ENCODE measurements at regions not wholly inside any gene's neighbourhood (a gene's known extent, or its start where the extent isn't known, plus 50 kb on each side); places are given as distances from the start of the nearest gene placed in this dataset.

- H3F3A ChIP-seq (ENCODE audit: low read depth), result peaks cover 10% of the 10 kb centered on the region
- DNase-seq (ENCODE audit: low spot score), result peak; percentile 77
- H3K79me2 ChIP-seq (ENCODE audit: low read depth), result no peaks in the 10 kb centered on the region
- H3K9ac ChIP-seq, result no peak overlapping the region
- no peak overlapping the region for H3K4me3 ChIP-seq
- no peaks in the 10 kb centered on the region for H3K36me3 ChIP-seq
- no peaks in the 10 kb centered on the region for H3K27me3 Mint-ChIP-seq (ENCODE audit: insufficient read depth, low read depth)
- H3K36me3 Mint-ChIP-seq, result no peaks in the 10 kb centered on the region
- no peaks in the 10 kb centered on the region for H4K20me1 ChIP-seq (ENCODE audit: low read depth)
- H3K27ac ChIP-seq, result no peak overlapping the region
- H3K4me2 ChIP-seq, result peak overlapping the region; percentile 53
- H3K9me3 Mint-ChIP-seq, result no peaks in the 10 kb centered on the region
- peaks cover 16% of the 10 kb centered on the region for H3K4me1 Mint-ChIP-seq
- H3K4me1 ChIP-seq, result peaks cover 39% of the 10 kb centered on the region
- no peak overlapping the region for H3K27ac Mint-ChIP-seq
- no peak overlapping the region for H2AFZ ChIP-seq (replicated peaks)
- no peaks in the 10 kb centered on the region for H3K27me3 ChIP-seq
- no peaks in the 10 kb centered on the region for H3K9me3 ChIP-seq (ENCODE audit: low read depth)
- H3K4me3 Mint-ChIP-seq, result no peak overlapping the region
- TF ChIP-seq EZH2phosphoT487 (IDR thresholded peaks at IDR 0.05), result no peak
- TF ChIP-seq CTCF (IDR thresholded peaks at IDR 0.05), result no peak
- no peak for TF ChIP-seq EZH2 (IDR thresholded peaks at IDR 0.05)
Measured at GRCh38 chr1:103460511-103460910, 65.0 kb upstream of the RNPC3 start.

GRCh38 chr1:103459346-103459745, 66.2 kb upstream of the RNPC3 start:
- no peak overlapping the region for H3K9ac ChIP-seq
- H4K20me1 ChIP-seq (ENCODE audit: low read depth), result no peaks in the 10 kb centered on the region
- Mint-ChIP-seq H3K9me3 (no peaks in the 10 kb centered on the region), H3K36me3 (no peaks in the 10 kb centered on the region), H3K27ac (no peak overlapping the region), H3K4me3 (no peak overlapping the region), H3K27me3 (ENCODE audit: insufficient read depth, low read depth) (no peaks in the 10 kb centered on the region), H3K4me1 (peaks cover 16% of the 10 kb centered on the region)
- no peaks in the 10 kb centered on the region for H3K79me2 ChIP-seq (ENCODE audit: low read depth)
- H3K9me3 ChIP-seq (ENCODE audit: low read depth), result no peaks in the 10 kb centered on the region
- H3K27ac ChIP-seq, result no peak overlapping the region
- no peaks in the 10 kb centered on the region for H3K27me3 ChIP-seq
- H3K36me3 ChIP-seq, result no peaks in the 10 kb centered on the region
- H2AFZ ChIP-seq (replicated peaks), result no peak overlapping the region
- no peak overlapping the region for H3K4me3 ChIP-seq
- DNase-seq (ENCODE audit: low spot score), result peak; percentile 11
- peaks cover 10% of the 10 kb centered on the region for H3F3A ChIP-seq (ENCODE audit: low read depth)
- no peak for TF ChIP-seq CTCF (IDR thresholded peaks at IDR 0.05)
- no peak for TF ChIP-seq EZH2phosphoT487 (IDR thresholded peaks at IDR 0.05)
- no peak for TF ChIP-seq EZH2 (IDR thresholded peaks at IDR 0.05)
- peak overlapping the region; percentile 16 for H3K4me2 ChIP-seq
- peaks cover 39% of the 10 kb centered on the region for H3K4me1 ChIP-seq

- Mint-ChIP-seq H3K4me1 (peaks cover 16% of the 10 kb centered on the region), H3K27me3 (ENCODE audit: insufficient read depth, low read depth) (no peaks in the 10 kb centered on the region), H3K9me3 (no peaks in the 10 kb centered on the region), H3K4me3 (no peak overlapping the region), H3K36me3 (no peaks in the 10 kb centered on the region), H3K27ac (peak overlapping the region; percentile 4)
- peak overlapping the region; percentile 74 for H3K4me2 ChIP-seq
- H3K9ac ChIP-seq, result no peak overlapping the region
- H3K27me3 ChIP-seq, result no peaks in the 10 kb centered on the region
- H3F3A ChIP-seq (ENCODE audit: low read depth), result peaks cover 10% of the 10 kb centered on the region
- no peak overlapping the region for H2AFZ ChIP-seq (replicated peaks)
- TF ChIP-seq CTCF (IDR thresholded peaks at IDR 0.05) (no peak), EZH2 (IDR thresholded peaks at IDR 0.05) (no peak), EZH2phosphoT487 (IDR thresholded peaks at IDR 0.05) (no peak)
- no peaks in the 10 kb centered on the region for H3K9me3 ChIP-seq (ENCODE audit: low read depth)
- peaks cover 39% of the 10 kb centered on the region for H3K4me1 ChIP-seq
- peak overlapping the region; percentile 18 for H3K4me3 ChIP-seq
- peak; percentile 82 for DNase-seq (ENCODE audit: low spot score)
- H3K27ac ChIP-seq, result peak overlapping the region; percentile 81
- no peaks in the 10 kb centered on the region for H3K79me2 ChIP-seq (ENCODE audit: low read depth)
- no peaks in the 10 kb centered on the region for H3K36me3 ChIP-seq
- no peaks in the 10 kb centered on the region for H4K20me1 ChIP-seq (ENCODE audit: low read depth)
Measured at GRCh38 chr1:103457886-103458455, 67.5 kb upstream of the RNPC3 start.

All from neural progenitor cell (in vitro differentiated cells).